Keratinocyte (primary cell): ENCODE measurements at regions not wholly inside any gene's neighbourhood (a gene's known extent, or its start where the extent isn't known, plus 50 kb on each side); places are given as distances from the start of the nearest gene placed in this dataset.

Experiments
- DNase-seq: peaks from one replicate; pipeline ENCODE4 v3.0.0-alpha.2; 2011; ENCODE audit warnings: low read depth, missing footprints, low spot score
- FAIRE-seq: peaks from 2 replicates; lab custom pipeline; 2011; peaks lifted over from hg19 to GRCh38; lab: Jason Lieb, UNC
- H2AFZ ChIP-seq: 2 replicates; pipeline ENCODE4 v1.6.0; 2012; ENCODE audit warnings: low read length, control low read depth, inconsistent platforms; ENCODE audit not compliant: control insufficient read depth
- H3K27ac ChIP-seq: 2 replicates; pipeline ENCODE4 v1.5.1; 2011; ENCODE audit warnings: low read length; ENCODE audit not compliant: control insufficient read depth, insufficient read depth
- H3K27me3 ChIP-seq: 3 replicates; pipeline ENCODE4 v1.6.0; 2011; ENCODE audit warnings: low read length; ENCODE audit not compliant: control insufficient read depth, insufficient read depth; ENCODE audit errors: extremely low read depth
- H3K36me3 ChIP-seq, 2 experiments: 2 replicates in 1 of 2; 3 replicates in 1 of 2; pipeline ENCODE4 v1.5.1; 2011; ENCODE audit warnings: low read length in 2 of 2, mild to moderate bottlenecking in 1 of 2; ENCODE audit not compliant: control insufficient read depth in 2 of 2, insufficient read depth in 2 of 2; ENCODE audit errors: extremely low read depth in 1 of 2
- H3K4me1 ChIP-seq: 3 replicates; pipeline ENCODE4 v1.5.1; 2011; ENCODE audit warnings: low read length; ENCODE audit not compliant: control insufficient read depth, insufficient read depth; ENCODE audit errors: extremely low read depth
- H3K4me2 ChIP-seq: 3 replicates; pipeline ENCODE4 v1.6.0; 2011; ENCODE audit warnings: low read depth, low read length; ENCODE audit not compliant: control insufficient read depth, insufficient read depth; ENCODE audit errors: extremely low read depth
- H3K4me3 ChIP-seq, 3 experiments: fragments of 200-600 bp in 1 of 3; sonication (generic) in 1 of 3; 2 replicates in 2 of 3; 3 replicates in 1 of 3; pipeline ENCODE4 v1.5.1; 2011 to 2016; ENCODE audit warnings: low read length in 3 of 3, mild to moderate bottlenecking in 3 of 3, control low read depth in 2 of 3, inconsistent platforms in 1 of 3, low read depth in 1 of 3, mixed read lengths in 1 of 3, mixed run types in 1 of 3, moderate library complexity in 1 of 3; ENCODE audit not compliant: control insufficient read depth in 2 of 3, insufficient read depth in 2 of 3; ENCODE audit errors: extremely low read depth in 1 of 3
- H3K79me2 ChIP-seq: 2 replicates; pipeline ENCODE4 v1.6.0; 2012; ENCODE audit warnings: low read length; ENCODE audit not compliant: control insufficient read depth, insufficient read depth
- H3K9ac ChIP-seq: 3 replicates; pipeline ENCODE4 v1.6.0; 2011; ENCODE audit warnings: low read length; ENCODE audit not compliant: control insufficient read depth, insufficient read depth; ENCODE audit errors: extremely low read depth
- H3K9me1 ChIP-seq: 3 replicates; pipeline ENCODE4 v1.6.0; 2011; ENCODE audit warnings: low read length; ENCODE audit not compliant: control insufficient read depth, insufficient read depth; ENCODE audit errors: extremely low read depth
- H3K9me3 ChIP-seq: 2 replicates; pipeline ENCODE4 v1.5.1; 2012; ENCODE audit warnings: low read depth, low read length; ENCODE audit not compliant: control insufficient read depth
- H4K20me1 ChIP-seq: 3 replicates; pipeline ENCODE4 v1.6.0; 2011; ENCODE audit warnings: low read length; ENCODE audit not compliant: control insufficient read depth, insufficient read depth; ENCODE audit errors: extremely low read depth
- CTCF ChIP-seq, 3 experiments: IDR thresholded peaks in 1 of 3; conservative IDR thresholded peaks in 1 of 3; optimal IDR thresholded peaks in 1 of 3; 2 replicates in 2 of 3; 3 replicates in 1 of 3; pipeline versions ENCODE3 to v1.5.1; 2011; ENCODE audit warnings: low read length in 3 of 3, mild to moderate bottlenecking in 3 of 3, moderate library complexity in 2 of 3, control low read depth in 1 of 3, inconsistent platforms in 1 of 3; ENCODE audit not compliant: insufficient read depth in 2 of 3; ENCODE audit errors: extremely low read depth in 1 of 3
- EZH2 ChIP-seq: IDR thresholded peaks from one replicate; pipeline ENCODE4 v1.6.1; 2012; ENCODE audit warnings: inconsistent platforms, mild to moderate bottlenecking, low read length, moderate library complexity
- dilution Hi-C: fragments of 300-500 bp; cut with MboI; formaldehyde crosslinking; loops from one replicate; pipeline ENCODE4 v1.7.0; 2020; ENCODE audit warnings: low sequenced_read_pairs; ENCODE audit not compliant: extremely low pct_ligation_motif_present

GRCh38 chr18:56060967-56061541 is 473.1 kb upstream of the TCF4 start:
- Histone ChIP-seq H2AFZ (no peak overlapping the region), H3K79me2 (no peaks in the 10 kb centered on the region), H3K27ac (no peak overlapping the region), H3K9me3 (no peaks in the 10 kb centered on the region), H3K4me3 (no peak overlapping the region), H3K9me1 (no peaks in the 10 kb centered on the region), H3K9ac (no peak overlapping the region), H3K4me2 (no peak overlapping the region), H3K27me3 (no peaks in the 10 kb centered on the region), H3K4me1 (no peaks in the 10 kb centered on the region), H4K20me1 (no peaks in the 10 kb centered on the region), H3K36me3 (no peaks in the 10 kb centered on the region)
- no peak for FAIRE-seq
- DNase-seq: no peak
- TF ChIP-seq CTCF (optimal IDR thresholded peaks at IDR 0.05 in 1 of 3, IDR thresholded peaks at IDR 0.05 in 1 of 3, conservative IDR thresholded peaks at IDR 0.05 in 1 of 3; ENCODE audit: extremely low read depth in 1 of 3, insufficient read depth in 2 of 3, low read length in 3 of 3) (no peak), EZH2 (no peak)
- dilution Hi-C loops: no loop called here

- Histone ChIP-seq H3K36me3 (no peaks in the 10 kb centered on the region), H3K27ac (no peak overlapping the region), H3K9ac (no peak overlapping the region), H3K27me3 (no peaks in the 10 kb centered on the region), H4K20me1 (no peaks in the 10 kb centered on the region), H3K9me3 (no peaks in the 10 kb centered on the region), H3K4me3 (no peak overlapping the region), H3K4me2 (no peak overlapping the region), H3K9me1 (no peaks in the 10 kb centered on the region), H3K79me2 (no peaks in the 10 kb centered on the region), H2AFZ (no peak overlapping the region), H3K4me1 (no peaks in the 10 kb centered on the region)
- TF ChIP-seq EZH2 (no peak), CTCF (optimal IDR thresholded peaks at IDR 0.05 in 1 of 3, IDR thresholded peaks at IDR 0.05 in 1 of 3, conservative IDR thresholded peaks at IDR 0.05 in 1 of 3; ENCODE audit: extremely low read depth in 1 of 3, insufficient read depth in 2 of 3, low read length in 3 of 3) (no peak)
- dilution Hi-C loops: no loop called here
- FAIRE-seq: no peak
- no peak for DNase-seq
These were observed 464.2 kb upstream of the TCF4 start for GRCh38 chr18:56052202-56052601.
